ENCODE measurements at regions not wholly inside any gene's neighbourhood (a gene's known extent, or its start where the extent isn't known, plus 50 kb on each side); places are given as distances from the start of the nearest gene placed in this dataset.

GRCh38 chr18:46257366-46257765 is 153.2 kb downstream of the HAUS1 start:
- CTCF ChIA-PET = interaction anchor here (0.7 to 6.7 kb wide), 4 partner anchors 12 to 401 kb away, joined by 3 to 33 read pairs (median 4); a partner anchor contains a TSS

DNA sequence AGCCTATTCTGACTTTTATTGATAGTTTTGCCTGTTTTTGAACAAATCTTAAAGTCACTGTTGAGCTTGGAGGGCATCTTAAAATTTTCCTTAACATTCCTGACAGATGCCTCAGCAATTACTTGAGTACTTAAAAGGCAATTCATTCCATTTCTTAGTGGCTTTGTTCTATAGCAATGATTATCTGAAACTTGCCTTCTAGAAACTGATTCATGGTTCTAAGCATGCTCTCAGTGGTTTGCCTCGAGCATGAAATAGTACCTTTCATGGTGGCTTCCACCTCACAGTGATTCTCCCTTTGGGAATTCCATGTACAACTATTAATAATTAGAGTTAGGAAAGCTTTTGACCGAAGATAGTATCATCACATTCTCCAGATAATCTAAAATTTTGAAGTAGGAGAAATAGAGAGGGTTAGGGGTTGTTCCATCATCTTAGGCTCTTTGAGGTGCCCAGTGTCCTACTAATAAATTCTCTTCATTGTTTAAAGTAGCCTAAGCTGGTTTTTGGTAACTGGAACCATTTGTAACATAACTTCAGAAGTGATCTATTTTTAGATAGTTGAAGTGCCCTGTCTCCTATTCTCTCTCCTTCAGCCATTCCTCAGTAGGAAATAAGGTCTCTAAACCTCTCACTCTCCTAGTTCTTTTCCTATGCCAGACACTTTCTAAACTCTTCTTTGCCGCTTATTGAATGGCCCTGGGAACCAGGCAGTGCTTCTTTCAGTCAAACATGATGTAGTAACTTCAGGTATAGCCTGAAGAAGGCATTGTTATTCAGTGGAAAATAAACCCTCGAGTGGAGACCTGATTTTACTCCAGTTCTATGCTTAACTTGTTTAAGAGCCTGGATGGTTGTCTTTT is 156.1 kb downstream of the HAUS1 start:
- DNase-seq (ENCODE audit: low read depth, low spot score) = peak; percentile 67
- ChIA-PET CTCF (interaction anchor here (0.7 to 6.7 kb wide), 6 partner anchors 10 to 113 kb away, joined by 3 to 33 read pairs (median 4); a partner anchor contains a TSS), POLR2A (no interaction called here)

More at GRCh38 chr18:46257366-46257765, 153.2 kb downstream of the HAUS1 start:
- TF ChIP-seq, protein P1, sequence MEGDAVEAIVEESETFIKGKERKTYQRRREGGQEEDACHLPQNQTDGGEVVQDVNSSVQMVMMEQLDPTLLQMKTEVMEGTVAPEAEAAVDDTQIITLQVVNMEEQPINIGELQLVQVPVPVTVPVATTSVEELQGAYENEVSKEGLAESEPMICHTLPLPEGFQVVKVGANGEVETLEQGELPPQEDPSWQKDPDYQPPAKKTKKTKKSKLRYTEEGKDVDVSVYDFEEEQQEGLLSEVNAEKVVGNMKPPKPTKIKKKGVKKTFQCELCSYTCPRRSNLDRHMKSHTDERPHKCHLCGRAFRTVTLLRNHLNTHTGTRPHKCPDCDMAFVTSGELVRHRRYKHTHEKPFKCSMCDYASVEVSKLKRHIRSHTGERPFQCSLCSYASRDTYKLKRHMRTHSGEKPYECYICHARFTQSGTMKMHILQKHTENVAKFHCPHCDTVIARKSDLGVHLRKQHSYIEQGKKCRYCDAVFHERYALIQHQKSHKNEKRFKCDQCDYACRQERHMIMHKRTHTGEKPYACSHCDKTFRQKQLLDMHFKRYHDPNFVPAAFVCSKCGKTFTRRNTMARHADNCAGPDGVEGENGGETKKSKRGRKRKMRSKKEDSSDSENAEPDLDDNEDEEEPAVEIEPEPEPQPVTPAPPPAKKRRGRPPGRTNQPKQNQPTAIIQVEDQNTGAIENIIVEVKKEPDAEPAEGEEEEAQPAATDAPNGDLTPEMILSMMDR (IDR thresholded peaks at IDR 0.05; ENCODE audit: insufficient read depth, low read length, missing control alignments) = no peak
- H3K4me3 ChIP-seq (ENCODE audit: low read depth, low read length) = no peak overlapping the region
- POLR2A ChIA-PET = no interaction called here
- no peak for DNase-seq (ENCODE audit: low read depth, low spot score)

GRCh38 chr18:46260879-46261143 is 156.6 kb downstream of the HAUS1 start:
- TF ChIP-seq, protein P1 (IDR thresholded peaks at IDR 0.05; ENCODE audit: insufficient read depth, low read length, missing control alignments) = no peak
- H3K4me3 ChIP-seq (ENCODE audit: low read depth, low read length) = no peak overlapping the region
- ChIA-PET CTCF (interaction anchor here (1.1 to 6.7 kb wide), 3 partner anchors 15 to 88 kb away, joined by 3 to 33 read pairs (median 6); a partner anchor contains a TSS), POLR2A (no interaction called here)
- no peak for DNase-seq (ENCODE audit: low read depth, low spot score)

More for the DNA sequence above, 156.1 kb downstream of the HAUS1 start:
- no peak overlapping the region for H3K4me3 ChIP-seq (ENCODE audit: low read depth, low read length)
- TF ChIP-seq, protein P1 (IDR thresholded peaks at IDR 0.05; ENCODE audit: insufficient read depth, low read length, missing control alignments) = no peak

GRCh38 chr18:46261799-46262198 is 157.6 kb downstream of the HAUS1 start:
- ChIA-PET CTCF (interaction anchor here (1.1 to 6.7 kb wide), 4 partner anchors 14 to 396 kb away, joined by 3 to 33 read pairs (median 5); a partner anchor contains a TSS), POLR2A (no interaction called here)
- TF ChIP-seq, protein P1 (IDR thresholded peaks at IDR 0.05; ENCODE audit: insufficient read depth, low read length, missing control alignments) = no peak
- H3K4me3 ChIP-seq (ENCODE audit: low read depth, low read length) = no peak overlapping the region
- DNase-seq (ENCODE audit: low read depth, low spot score) = no peak

DNA sequence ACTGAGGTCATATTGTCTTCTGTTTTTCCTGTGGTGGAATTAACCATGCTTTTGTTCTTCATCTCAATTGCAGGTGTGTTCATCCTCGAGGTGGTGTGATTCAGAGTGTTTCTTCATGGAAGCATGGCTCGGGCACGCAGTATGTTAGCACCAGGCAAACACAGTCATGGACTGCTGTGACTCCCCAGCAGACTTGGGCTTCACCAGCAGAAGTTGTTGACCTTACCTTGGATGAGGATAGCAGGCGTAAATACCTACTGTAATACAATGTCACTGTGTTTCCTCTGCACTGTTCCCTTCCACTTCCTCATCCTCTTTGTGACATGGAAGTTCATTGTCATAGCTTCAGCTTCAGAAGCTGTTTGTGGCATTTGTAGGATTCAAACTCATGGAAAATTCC is 158.7 kb downstream of the HAUS1 start:
- H3K4me3 ChIP-seq (ENCODE audit: low read depth, low read length) = no peak overlapping the region
- TF ChIP-seq, protein P1 (IDR thresholded peaks at IDR 0.05; ENCODE audit: insufficient read depth, low read length, missing control alignments) = no peak
- no peak for DNase-seq (ENCODE audit: low read depth, low spot score)
- ChIA-PET CTCF (interaction anchor here (0.6 to 6.7 kb wide), 3 partner anchors 18 to 90 kb away, joined by 4 to 33 read pairs (median 6); a partner anchor contains a TSS), POLR2A (no interaction called here)

DNA sequence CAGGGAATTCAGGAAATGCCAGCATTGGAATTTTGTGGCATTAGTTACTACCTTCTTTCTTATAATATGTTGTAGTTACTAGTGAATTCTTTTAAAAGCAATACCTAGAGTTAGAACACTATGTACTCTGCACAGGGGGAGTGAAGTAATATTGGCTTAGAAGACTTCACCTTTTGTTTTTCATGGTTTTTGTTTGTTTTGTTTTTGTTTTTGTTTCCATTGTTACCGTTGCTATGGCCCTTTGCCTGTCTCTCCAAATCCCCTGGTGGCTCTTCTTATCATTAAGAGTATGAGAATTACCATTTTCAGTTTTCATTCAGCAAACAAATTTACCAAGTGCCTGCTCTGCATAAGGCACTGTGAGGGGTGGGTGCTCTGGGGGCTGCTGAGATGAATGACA is 160.1 kb downstream of the HAUS1 start:
- DNase-seq (ENCODE audit: low read depth, low spot score) = no peak
- TF ChIP-seq, protein P1 (IDR thresholded peaks at IDR 0.05; ENCODE audit: insufficient read depth, low read length, missing control alignments) = no peak
- no peak overlapping the region for H3K4me3 ChIP-seq (ENCODE audit: low read depth, low read length)
- ChIA-PET CTCF (interaction anchor here (1.2 to 2.8 kb wide), 3 partner anchors 17 to 115 kb away, joined by 4 to 13 read pairs (median 5); a partner anchor contains a TSS), POLR2A (no interaction called here)
